IPS DF 19.7 (cell line): ENCODE measurements at regions not wholly inside any gene's neighbourhood (a gene's known extent, or its start where the extent isn't known, plus 50 kb on each side); places are given as distances from the start of the nearest gene placed in this dataset.

Experiments
- DNase-seq: peaks from one replicate; pipeline ENCODE4 v3.0.0-alpha.2; 2013; ENCODE audit warnings: low read depth, low spot score

- DNase-seq = no peak
Observed at GRCh38 chr13:30151388-30151787, 156.0 kb downstream of the KATNAL1 start.

GRCh38 chr13:30149248-30149647 is 158.1 kb downstream of the KATNAL1 start:
- DNase-seq = no peak

GRCh38 chr13:30148786-30149185 is 158.6 kb downstream of the KATNAL1 start:
- DNase-seq = no peak

- no peak for DNase-seq
Observed at GRCh38 chr13:30148171-30148754, 159.1 kb downstream of the KATNAL1 start.

- DNase-seq = no peak
Observed at GRCh38 chr13:30147421-30147820, 159.9 kb downstream of the KATNAL1 start.

GRCh38 chr13:30147015-30147414 is 160.3 kb downstream of the KATNAL1 start:
- DNase-seq = no peak

GRCh38 chr13:30145709-30146367 is 161.5 kb downstream of the KATNAL1 start:
- no peak for DNase-seq

GRCh38 chr13:30143666-30144400 is 163.5 kb downstream of the KATNAL1 start:
- DNase-seq = no peak

- DNase-seq = no peak
Observed at GRCh38 chr13:30142486-30143211, 164.7 kb downstream of the KATNAL1 start.

GRCh38 chr13:30141775-30142485 is 165.4 kb downstream of the KATNAL1 start:
- no peak for DNase-seq

GRCh38 chr13:30140973-30141372 is 166.4 kb downstream of the KATNAL1 start:
- no peak for DNase-seq

GRCh38 chr13:30138511-30138910 is 168.8 kb downstream of the KATNAL1 start:
- no peak for DNase-seq

- DNase-seq = no peak
Observed at GRCh38 chr13:30135868-30136267, 171.5 kb downstream of the KATNAL1 start.

- DNase-seq = no peak
Observed at GRCh38 chr13:30135351-30135750, 172.0 kb downstream of the KATNAL1 start.

- DNase-seq = no peak
Observed at GRCh38 chr13:30134578-30134977, 172.8 kb downstream of the KATNAL1 start.

- DNase-seq = no peak
Observed at GRCh38 chr13:30133996-30134395, 173.4 kb downstream of the KATNAL1 start.

GRCh38 chr13:30133554-30133912 is 173.8 kb downstream of the KATNAL1 start:
- no peak for DNase-seq

- peak; percentile 70 for DNase-seq
Observed at GRCh38 chr13:30132623-30133553, 174.5 kb downstream of the KATNAL1 start.

- no peak for DNase-seq
Observed at GRCh38 chr13:30129411-30129810, 177.9 kb downstream of the KATNAL1 start.

GRCh38 chr13:30128591-30128990 is 178.8 kb downstream of the KATNAL1 start:
- no peak for DNase-seq

GRCh38 chr13:30128095-30128494 is 179.3 kb downstream of the KATNAL1 start:
- DNase-seq = no peak
